NCI-H748 treated with DMSO at 0.1 percent for 48 hours (cell line): ENCODE measurements at regions not wholly inside any gene's neighbourhood (a gene's known extent, or its start where the extent isn't known, plus 50 kb on each side); places are given as distances from the start of the nearest gene placed in this dataset.

Source experiments
- DNase-seq: peaks from one replicate; lab custom pipeline; 2025; lab: John Stamatoyannopoulos, UW

GRCh38 chr21:15151385-15152103, 86.7 kb upstream of the NRIP1 start:
- no peak for DNase-seq

GRCh38 chr21:15152591-15152990, 87.8 kb upstream of the NRIP1 start:
- DNase-seq, result no peak

- no peak for DNase-seq
Measured at GRCh38 chr21:15159382-15160020, 94.7 kb upstream of the NRIP1 start.

DNA sequence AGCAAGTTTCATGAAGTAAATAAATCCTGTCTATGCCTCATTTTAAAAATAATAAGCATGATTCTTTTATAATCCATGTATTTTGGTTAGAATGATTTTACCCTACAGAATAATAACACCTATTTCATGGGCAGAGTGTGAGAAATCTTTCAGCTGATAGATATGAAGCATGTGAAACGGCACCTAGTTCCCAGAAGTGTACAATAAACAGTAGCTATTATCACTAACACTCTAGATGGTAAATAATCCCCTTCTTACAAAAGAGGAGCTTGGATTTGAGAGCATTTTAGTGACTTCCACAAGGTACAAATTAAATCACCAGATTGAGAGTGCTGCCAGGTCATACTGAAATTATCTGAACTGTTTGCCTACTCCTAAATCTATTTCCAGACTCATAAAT, 95.3 kb upstream of the NRIP1 start:
- no peak for DNase-seq

DNA sequence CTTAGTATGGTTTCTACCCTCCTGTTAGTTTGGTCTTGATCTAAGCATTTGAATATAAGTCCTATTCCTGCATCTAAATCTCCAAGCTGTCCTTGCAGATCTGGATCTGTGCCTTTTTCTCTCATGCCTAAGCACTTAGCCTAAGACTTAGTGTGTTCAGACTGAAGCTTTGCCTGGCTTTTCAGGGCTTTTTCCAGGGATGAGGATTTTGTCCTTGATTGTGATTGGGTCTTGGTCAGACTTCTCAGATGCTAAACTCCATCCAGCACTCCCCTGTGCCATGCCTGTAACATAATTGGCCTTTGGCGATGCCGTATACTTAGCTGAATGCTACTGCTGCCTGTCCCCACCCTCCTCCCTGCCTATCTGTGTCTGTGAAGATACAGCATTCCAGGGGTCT, 98.1 kb upstream of the NRIP1 start:
- no peak for DNase-seq

DNA sequence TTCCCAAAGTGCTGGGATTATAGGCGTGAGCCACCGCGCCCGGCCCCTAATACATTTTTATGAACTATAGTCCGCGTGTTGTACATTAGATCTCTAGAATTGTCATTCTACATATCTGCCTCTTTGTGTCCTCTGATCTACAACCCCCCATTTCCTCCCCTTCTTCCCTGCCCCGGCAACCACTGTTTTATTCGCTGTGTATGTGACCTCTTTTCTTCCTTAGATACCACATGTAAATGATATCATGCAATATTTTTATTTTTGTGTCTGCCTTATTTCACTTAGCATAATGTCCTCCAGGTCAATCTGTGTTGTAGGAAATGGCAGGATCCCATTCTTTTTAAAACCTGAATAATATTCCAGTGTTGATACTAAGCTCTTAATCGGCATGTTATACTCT, 99.5 kb upstream of the NRIP1 start:
- DNase-seq, result no peak

DNA sequence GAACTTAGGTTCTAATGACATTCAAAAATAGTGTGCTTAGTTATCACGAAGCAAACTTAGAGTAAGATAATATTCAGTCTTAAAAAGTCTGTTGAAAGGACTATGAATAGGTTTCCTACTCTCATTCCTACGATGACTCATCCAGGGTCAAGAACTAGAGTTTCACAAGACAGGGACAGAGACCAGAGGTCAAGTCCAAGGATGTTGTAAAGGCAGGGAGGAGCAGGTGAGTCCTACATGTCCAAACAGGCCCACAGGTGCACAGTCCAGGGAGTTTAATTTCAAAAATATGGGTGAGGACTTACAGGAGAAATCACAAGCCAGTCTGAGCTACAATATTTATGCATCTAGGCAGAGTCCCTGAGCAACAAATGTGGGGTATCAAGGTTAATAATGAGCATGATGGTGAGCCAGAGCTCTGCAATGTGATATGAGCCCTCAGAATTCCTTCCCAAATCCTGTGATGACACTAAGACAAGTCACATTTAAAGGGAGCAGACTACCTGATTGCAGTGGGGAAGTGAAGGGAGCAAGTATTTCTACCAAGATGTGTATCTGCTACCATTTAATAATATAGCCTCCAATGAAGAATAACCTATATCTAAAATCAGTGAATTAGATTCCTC, 100.0 kb upstream of the NRIP1 start:
- DNase-seq, result no peak

DNA sequence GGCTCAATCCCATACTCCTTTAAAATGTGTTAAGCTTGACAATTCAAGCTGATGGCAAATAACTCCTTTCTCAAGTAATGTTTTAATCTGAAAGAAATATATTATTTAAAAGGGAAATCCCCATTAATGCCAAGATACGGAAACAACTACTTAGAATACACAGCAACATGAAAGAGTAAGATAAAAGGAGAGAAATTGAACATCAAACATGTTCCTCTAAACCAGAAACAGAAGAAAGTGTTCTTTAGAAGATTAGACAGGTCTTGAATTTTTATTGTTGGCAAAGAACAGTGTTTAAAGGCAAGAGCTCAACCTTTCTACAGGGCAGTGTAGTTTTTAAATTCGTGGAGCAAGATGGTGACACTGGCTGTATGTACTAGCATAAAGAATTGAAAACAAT, 105.8 kb upstream of the NRIP1 start:
- no peak for DNase-seq

- DNase-seq, result no peak
Measured at GRCh38 chr21:15171546-15171945, 106.7 kb upstream of the NRIP1 start.

DNA sequence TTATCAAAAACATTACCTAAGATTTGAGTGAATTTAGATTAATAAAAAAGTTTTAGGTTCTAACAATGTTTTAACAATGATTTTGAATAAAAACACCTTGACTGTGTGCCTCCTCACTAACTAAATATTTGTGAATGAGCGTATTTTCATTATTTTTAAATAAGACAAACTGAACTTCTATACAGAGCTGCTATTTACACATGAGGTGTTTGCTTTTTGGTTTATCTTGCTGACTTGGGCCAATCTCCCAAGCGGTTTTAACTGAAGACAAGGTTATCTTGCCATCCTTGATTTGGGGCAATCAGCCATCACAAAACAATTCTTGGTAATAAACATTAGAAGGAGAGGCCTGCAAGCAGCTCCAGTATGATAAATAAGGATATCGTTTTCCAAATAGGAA, 108.2 kb upstream of the NRIP1 start:
- no peak for DNase-seq

DNA sequence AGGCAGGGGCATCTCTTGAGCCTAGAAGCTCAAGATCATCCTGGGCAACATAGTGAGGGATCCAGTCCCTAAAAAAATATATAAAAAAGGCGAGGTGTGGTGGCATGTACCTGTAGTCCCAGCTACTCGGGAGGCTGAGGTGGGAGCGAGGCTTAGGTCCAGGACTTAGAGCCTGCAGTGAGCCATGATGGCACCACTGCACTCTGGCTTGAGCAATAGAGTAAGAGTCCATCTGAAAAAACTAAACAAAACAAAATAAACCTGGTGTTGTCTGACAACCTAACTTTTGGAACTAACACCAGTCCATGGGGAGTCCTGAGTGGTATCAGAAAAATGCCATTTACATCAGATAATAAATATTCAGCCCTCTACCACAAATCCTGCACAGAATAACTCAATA, 110.1 kb upstream of the NRIP1 start:
- DNase-seq, result no peak

DNA sequence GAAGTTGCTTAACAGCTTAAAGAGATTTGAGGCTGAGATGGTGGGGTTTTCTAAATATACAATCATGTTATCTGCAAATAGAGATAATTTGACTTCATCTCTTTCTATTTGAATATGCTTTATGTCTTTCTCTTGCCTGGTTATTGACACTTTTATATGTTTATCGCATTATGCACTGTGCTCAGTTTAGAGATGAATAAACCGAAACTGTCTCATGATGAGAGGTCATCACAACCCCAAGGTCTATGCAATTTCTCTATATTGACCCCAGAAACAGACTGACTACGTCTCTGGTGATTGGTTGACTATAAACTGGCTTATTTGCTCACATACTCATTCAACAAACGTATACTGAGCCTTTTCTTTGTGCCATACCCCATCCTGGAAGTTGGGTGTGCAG, 117.9 kb upstream of the NRIP1 start:
- no peak for DNase-seq

DNA sequence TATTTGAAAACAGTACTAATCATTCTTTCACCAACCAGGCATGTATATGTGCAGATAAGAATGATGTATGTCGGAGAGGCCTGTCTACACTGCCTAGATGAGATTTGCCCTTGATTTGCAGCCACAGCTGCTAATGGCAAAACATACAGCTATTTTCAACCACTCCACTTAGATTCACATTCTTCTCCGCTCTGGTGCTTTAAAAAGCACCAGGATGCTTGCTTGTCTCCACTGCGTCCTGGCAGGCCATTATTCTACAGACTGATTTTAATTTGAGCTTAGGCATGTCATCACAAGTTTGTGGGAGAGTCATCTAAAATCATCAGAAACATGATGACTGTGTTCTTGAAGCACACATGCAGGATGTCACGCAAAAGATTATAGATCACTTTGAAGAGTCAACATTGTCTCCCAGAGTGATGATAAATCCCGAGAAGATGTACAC, 119.0 kb upstream of the NRIP1 start:
- DNase-seq, result no peak

- no peak for DNase-seq
Measured at GRCh38 chr21:15190412-15190811, 125.6 kb upstream of the NRIP1 start.

GRCh38 chr21:15190837-15191236, 126.0 kb upstream of the NRIP1 start:
- no peak for DNase-seq

DNA sequence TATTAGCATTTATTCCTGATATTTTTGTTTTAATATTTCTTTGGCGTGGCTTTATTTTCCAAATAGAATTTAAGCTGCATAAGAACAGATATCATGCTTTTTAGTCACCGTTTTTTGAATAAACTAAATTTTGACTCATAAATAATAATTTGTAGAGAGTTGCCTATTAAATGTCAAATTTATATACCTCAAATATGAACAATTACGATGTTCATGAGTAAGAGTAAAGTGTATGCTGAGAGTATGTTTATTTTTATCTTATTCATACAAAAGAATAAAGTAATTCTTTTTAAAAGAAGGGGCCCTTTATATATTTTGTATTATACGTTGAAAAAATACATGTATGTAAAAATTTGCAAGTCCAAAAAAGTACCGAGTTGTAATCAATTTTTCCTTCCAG, 126.5 kb upstream of the NRIP1 start:
- no peak for DNase-seq

DNA sequence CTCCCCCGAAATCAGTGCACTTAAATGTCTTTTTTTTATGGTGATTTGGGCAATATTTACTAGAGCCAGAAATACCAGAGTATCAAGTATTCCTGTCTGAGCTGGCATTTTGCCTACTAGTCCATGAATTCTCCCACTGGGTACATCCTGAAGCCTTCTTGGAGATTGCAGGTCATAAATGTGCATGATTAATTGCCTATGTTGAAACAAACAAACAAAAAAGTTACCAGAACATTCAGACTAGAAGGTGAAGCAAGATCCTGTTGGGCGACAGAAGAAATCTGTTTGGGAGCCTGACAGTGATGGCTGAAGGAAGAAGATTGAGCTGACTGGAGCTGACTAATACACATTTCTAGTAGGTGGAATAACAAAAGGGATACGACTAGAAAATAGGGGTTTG, 127.4 kb upstream of the NRIP1 start:
- no peak for DNase-seq

GRCh38 chr21:15193937-15194336, 129.1 kb upstream of the NRIP1 start:
- no peak for DNase-seq

- DNase-seq, result no peak
Measured at GRCh38 chr21:15195104-15195503, 130.3 kb upstream of the NRIP1 start.

GRCh38 chr21:15195768-15196167, 131.0 kb upstream of the NRIP1 start:
- DNase-seq, result no peak

- no peak for DNase-seq
Measured at GRCh38 chr21:15197696-15198095, 132.9 kb upstream of the NRIP1 start.

DNA sequence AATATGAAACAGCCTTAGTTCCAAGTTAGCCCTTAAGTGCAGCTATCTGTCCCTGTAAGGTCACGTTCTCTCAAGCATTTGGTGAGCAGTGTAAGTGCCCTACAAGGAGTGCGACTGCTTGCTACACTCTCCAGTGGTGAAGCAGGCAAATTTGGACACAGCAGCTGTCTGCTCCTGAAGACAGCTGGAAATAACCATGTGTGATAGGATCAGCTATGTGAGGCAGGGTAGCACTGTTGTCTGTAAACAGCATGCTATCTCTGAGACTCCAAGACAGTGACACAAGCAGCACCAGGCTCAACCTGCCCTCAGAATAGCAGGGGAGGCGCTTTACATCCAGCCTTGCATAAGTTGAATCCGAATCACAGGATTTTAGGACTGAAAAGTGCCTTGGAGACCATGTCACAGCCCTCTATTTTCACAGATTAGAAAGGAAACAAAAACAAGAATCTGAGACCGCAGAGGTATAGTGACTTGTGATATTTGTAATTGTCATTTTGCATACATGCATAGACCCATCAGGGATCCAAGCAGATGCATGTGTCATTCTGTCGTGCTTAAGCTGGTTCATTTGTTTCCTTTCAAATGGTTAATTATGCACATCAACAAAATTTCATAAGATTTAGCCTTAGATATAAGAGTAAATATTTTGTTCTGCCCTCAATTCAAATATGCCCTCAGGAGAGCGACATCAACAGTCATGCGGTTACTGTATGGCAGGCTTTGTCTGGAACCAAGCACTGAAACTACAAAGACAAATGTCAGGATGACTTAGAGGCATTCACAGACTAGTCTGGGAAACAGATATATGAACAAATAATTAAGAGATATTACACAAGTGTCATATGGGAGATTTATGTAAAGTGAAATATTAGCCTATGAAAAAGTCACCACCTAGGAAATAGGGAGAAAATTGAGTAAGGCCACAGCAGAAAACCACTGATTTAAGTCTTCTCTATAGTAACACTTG, 134.9 kb upstream of the NRIP1 start:
- no peak for DNase-seq
